ENCODE measurements at regions not wholly inside any gene's neighbourhood (a gene's known extent, or its start where the extent isn't known, plus 50 kb on each side); places are given as distances from the start of the nearest gene placed in this dataset.

- DNase-seq (ENCODE audit: low read depth), result no peak
- H3K4me3 ChIP-seq (ENCODE audit: low read depth, low read length), result no peak overlapping the region
- TF ChIP-seq, protein P1, sequence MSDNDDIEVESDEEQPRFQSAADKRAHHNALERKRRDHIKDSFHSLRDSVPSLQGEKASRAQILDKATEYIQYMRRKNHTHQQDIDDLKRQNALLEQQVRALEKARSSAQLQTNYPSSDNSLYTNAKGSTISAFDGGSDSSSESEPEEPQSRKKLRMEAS (IDR thresholded peaks at IDR 0.05; ENCODE audit: low read depth, low read length), result no peak
- TF ChIP-seq MYC (IDR thresholded peaks at IDR 0.05; ENCODE audit: low read depth, low read length) (no peak), POLR2A (IDR thresholded peaks at IDR 0.05; ENCODE audit: extremely low read depth, insufficient read length) (no peak)
- TF ChIP-seq, protein P2, sequence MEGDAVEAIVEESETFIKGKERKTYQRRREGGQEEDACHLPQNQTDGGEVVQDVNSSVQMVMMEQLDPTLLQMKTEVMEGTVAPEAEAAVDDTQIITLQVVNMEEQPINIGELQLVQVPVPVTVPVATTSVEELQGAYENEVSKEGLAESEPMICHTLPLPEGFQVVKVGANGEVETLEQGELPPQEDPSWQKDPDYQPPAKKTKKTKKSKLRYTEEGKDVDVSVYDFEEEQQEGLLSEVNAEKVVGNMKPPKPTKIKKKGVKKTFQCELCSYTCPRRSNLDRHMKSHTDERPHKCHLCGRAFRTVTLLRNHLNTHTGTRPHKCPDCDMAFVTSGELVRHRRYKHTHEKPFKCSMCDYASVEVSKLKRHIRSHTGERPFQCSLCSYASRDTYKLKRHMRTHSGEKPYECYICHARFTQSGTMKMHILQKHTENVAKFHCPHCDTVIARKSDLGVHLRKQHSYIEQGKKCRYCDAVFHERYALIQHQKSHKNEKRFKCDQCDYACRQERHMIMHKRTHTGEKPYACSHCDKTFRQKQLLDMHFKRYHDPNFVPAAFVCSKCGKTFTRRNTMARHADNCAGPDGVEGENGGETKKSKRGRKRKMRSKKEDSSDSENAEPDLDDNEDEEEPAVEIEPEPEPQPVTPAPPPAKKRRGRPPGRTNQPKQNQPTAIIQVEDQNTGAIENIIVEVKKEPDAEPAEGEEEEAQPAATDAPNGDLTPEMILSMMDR (IDR thresholded peaks at IDR 0.05; ENCODE audit: low read depth, low read length), result no peak
These were observed 604.0 kb downstream of the ISL1 start for GRCh38 chr5:51987239-51987638.

- DNase-seq (ENCODE audit: low read depth), result no peak
- TF ChIP-seq, protein P2 (IDR thresholded peaks at IDR 0.05; ENCODE audit: low read depth, low read length), result no peak
- TF ChIP-seq POLR2A (IDR thresholded peaks at IDR 0.05; ENCODE audit: extremely low read depth, insufficient read length), result no peak
- no peak overlapping the region for H3K4me3 ChIP-seq (ENCODE audit: low read depth, low read length)
These were observed 604.5 kb downstream of the ISL1 start for GRCh38 chr5:51987669-51988209.

- TF ChIP-seq, protein P2 (IDR thresholded peaks at IDR 0.05; ENCODE audit: low read depth, low read length), result no peak
- TF ChIP-seq POLR2A (IDR thresholded peaks at IDR 0.05; ENCODE audit: extremely low read depth, insufficient read length) (no peak), MYC (IDR thresholded peaks at IDR 0.05; ENCODE audit: low read depth, low read length) (no peak)
- TF ChIP-seq, protein P1 (IDR thresholded peaks at IDR 0.05; ENCODE audit: low read depth, low read length), result no peak
- no peak for DNase-seq (ENCODE audit: low read depth)
- H3K4me3 ChIP-seq (ENCODE audit: low read depth, low read length), result no peak overlapping the region
These were observed 605.4 kb downstream of the ISL1 start for GRCh38 chr5:51988634-51989033.

DNA sequence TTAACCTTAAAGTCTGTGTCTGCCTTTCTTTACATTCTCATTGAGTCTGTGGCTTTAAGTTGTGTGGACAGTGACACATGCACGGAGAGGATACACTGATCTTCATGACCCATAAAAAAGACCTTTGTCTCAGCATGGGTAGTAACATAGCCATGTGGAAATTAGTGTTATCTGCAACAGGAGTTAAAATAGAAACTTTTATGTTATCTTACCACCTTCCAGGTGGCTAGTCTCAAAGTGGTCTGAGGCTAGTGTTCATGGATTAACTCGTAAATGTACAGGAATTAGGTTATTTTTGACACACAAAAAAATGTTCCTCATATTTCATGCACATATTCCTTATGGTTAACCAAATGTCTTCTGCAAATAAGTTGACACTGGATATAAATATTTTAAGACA, 607.0 kb downstream of the ISL1 start:
- DNase-seq (ENCODE audit: low read depth), result no peak
- H3K4me3 ChIP-seq (ENCODE audit: low read depth, low read length), result no peak overlapping the region
- TF ChIP-seq, protein P2 (IDR thresholded peaks at IDR 0.05; ENCODE audit: low read depth, low read length), result no peak
- no peak for TF ChIP-seq POLR2A (IDR thresholded peaks at IDR 0.05; ENCODE audit: extremely low read depth, insufficient read length)
- no peak for TF ChIP-seq MYC (IDR thresholded peaks at IDR 0.05; ENCODE audit: low read depth, low read length)
- TF ChIP-seq, protein P1 (IDR thresholded peaks at IDR 0.05; ENCODE audit: low read depth, low read length), result no peak

- H3K4me3 ChIP-seq (ENCODE audit: low read depth, low read length), result no peak overlapping the region
- no peak for TF ChIP-seq POLR2A (IDR thresholded peaks at IDR 0.05; ENCODE audit: extremely low read depth, insufficient read length)
- no peak for DNase-seq (ENCODE audit: low read depth)
These were observed 607.5 kb downstream of the ISL1 start for GRCh38 chr5:51990661-51991180.

- TF ChIP-seq POLR2A (IDR thresholded peaks at IDR 0.05; ENCODE audit: extremely low read depth, insufficient read length) (no peak), MYC (IDR thresholded peaks at IDR 0.05; ENCODE audit: low read depth, low read length) (no peak)
- TF ChIP-seq, protein P1 (IDR thresholded peaks at IDR 0.05; ENCODE audit: low read depth, low read length), result no peak
- TF ChIP-seq, protein P2 (IDR thresholded peaks at IDR 0.05; ENCODE audit: low read depth, low read length), result no peak
- no peak for DNase-seq (ENCODE audit: low read depth)
- H3K4me3 ChIP-seq (ENCODE audit: low read depth, low read length), result no peak overlapping the region
These were observed 608.7 kb downstream of the ISL1 start for GRCh38 chr5:51991940-51992339.

Measured in NB4 (cell line).